SHP77 treated with DMSO at 0.1 percent for 48 hours (cell line): ENCODE measurements at regions not wholly inside any gene's neighbourhood (a gene's known extent, or its start where the extent isn't known, plus 50 kb on each side); places are given as distances from the start of the nearest gene placed in this dataset.
"Not testable (repeated sequence)": the region's sequence is repeated elsewhere in the genome, so short reads cannot be mapped to it uniquely, and the experiment has no call there.

Experiments used
- DNase-seq: peaks from one replicate; lab custom pipeline; 2025; lab: John Stamatoyannopoulos, UW

- DNase-seq = peak; percentile 9
These were observed 316.6 kb upstream of the NCKAP5 start for GRCh38 chr2:133884739-133885381.

DNA sequence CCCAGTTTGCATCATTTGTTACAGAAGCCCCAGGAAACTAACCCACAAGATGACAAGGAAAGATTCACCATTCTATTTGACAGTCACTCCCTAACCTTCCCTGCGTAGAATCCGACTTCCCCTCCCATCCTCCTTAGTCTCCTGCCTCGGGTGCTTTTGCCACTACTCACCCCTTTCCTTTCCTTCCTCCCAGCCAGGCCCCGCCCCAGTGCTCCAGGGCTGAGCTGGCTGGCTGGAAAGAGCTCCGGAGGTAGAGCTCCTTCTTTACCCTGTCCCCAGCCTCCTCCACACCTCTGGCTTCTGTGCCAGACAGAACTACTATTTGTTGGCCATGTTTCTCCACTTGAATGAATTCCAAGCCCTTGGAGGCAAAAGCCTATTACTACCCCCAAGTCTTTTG is 317.6 kb upstream of the NCKAP5 start:
- no peak for DNase-seq

GRCh38 chr2:133886735-133887675 is 318.7 kb upstream of the NCKAP5 start:
- peak; percentile 64 for DNase-seq

- no peak for DNase-seq
These were observed 319.4 kb upstream of the NCKAP5 start for GRCh38 chr2:133887676-133888040.

DNA sequence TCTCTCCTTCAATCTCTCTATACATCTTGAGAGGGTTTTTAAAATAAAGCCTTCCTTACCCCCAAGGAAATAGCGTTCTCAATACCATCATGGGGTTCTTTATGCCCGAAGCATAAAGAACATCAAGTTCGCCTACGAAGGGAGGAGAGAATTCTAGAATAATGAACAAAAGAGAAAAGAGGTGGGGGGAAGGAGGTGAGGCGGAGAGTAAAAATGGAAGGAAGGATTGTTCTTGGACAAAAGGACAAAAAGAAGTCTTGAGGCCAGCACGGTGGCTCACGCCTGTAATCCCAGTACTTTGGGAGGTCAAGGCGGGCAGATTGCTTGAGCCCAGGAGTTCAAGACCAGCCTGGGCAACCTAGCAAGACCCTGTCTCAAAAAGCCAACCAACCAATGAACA is 319.8 kb upstream of the NCKAP5 start:
- DNase-seq = no peak

GRCh38 chr2:133888621-133889219 is 320.5 kb upstream of the NCKAP5 start:
- DNase-seq = no peak

DNA sequence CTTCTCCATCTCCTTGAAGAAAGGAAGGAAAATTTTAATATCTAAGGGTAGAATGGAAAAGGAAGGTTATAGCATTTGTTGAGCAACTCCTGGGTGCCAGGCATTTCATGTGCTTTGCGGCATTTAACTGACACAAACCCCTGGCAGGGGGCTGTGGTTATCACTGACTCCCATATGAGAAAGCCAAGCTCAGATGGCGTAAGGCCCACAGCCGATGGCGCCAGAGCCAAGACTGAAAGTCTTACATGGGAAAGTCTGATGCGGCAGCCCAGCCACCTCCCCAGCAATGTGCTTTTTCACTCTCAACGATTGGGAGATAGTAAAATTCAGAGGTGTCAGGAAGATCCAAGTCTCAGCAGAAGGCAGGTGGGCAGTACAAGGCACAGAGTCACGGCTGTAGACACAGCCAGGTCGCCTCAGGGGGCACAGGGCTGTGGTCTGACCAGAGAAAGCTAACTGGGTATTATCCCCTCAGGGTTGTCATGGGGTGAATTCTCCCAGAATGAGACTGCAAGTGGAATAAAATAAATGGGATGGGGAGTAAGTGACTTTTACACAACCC is 324.2 kb upstream of the NCKAP5 start:
- no peak for DNase-seq

DNA sequence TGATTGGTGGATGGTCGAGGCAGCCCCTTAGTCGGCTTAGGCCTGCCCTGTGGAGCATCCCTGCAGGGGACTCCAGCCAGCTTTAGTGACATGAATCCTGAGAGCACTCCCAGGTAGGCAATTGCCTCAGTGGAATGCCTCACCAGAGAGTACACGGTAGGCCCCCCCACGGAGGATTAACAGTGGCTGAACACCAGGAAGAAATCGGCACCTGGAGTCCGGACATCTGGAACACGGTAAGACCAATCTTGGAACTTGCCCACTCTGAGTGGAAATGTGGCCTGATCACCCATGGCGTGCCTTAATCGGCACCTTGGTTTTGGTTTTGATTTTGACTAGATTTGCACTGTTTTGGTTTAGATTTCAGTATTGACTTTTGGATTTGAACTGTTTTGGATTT is 326.2 kb upstream of the NCKAP5 start:
- no peak for DNase-seq

DNA sequence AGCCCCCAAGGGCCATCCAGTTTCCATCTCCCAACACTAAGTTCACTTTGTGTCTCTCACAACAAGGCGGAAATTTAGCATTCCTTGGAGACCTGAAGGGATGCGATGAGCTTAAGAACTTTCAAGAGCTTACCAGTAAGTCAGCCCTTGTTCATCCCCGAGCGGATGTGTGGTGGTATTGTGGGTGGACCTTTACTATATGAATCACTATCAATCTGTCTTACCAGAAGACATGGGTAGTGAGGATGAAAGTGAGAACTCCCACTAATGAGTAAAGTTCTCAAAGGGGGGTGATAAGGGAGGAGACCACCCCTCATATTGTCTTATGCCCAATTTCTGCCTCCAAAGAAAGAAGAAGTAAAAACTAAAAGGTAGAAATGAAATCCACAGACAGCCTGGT is 329.6 kb upstream of the NCKAP5 start:
- not testable (repeated sequence) for DNase-seq

- no peak for DNase-seq
These were observed 332.6 kb upstream of the NCKAP5 start for GRCh38 chr2:133900909-133901308.

GRCh38 chr2:133906396-133906795 is 338.1 kb upstream of the NCKAP5 start:
- no peak for DNase-seq

DNA sequence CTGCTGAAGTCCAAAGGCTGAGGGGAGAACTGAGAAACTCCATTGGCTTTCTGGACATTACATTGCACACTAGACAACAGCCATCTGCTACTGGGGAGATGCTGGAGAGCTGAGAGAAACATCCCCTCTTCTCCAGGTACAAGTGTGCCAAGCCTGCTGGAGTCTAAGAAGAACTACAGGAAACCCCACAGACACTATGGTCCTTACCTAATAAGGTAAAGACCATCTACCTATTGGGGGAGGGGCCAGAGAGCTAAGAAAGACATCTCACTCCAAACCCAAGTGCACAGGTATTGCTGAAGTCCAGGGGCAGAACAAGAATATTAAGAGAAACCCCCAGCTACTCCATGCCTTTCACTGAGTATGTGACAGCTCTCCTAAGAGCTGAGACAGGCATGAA is 338.7 kb upstream of the NCKAP5 start:
- DNase-seq = no peak

- no peak for DNase-seq
These were observed 339.9 kb upstream of the NCKAP5 start for GRCh38 chr2:133908171-133908570.

DNA sequence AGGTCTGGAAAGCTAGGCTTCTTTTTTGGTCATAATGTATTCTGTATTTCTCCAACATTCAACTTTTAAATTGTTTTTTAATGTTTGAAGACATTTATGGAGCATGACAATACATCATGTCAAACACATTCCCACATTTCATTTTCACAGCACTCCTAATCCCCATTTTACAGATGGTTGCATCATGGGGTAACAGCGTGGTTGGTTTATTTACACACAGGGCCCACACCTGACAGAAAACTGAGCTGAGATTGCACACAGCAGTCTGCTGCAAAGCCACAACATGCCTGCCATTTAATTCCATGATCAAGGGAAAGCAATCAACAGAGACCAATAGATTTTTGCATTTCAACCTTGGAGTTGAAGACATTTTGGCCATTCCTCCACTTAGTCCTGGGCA is 335.7 kb upstream of the MGAT5 start:
- DNase-seq = no peak

- DNase-seq = no peak
These were observed 334.6 kb upstream of the MGAT5 start for GRCh38 chr2:133919285-133919684.

GRCh38 chr2:133927894-133928293 is 326.0 kb upstream of the MGAT5 start:
- no peak for DNase-seq

- no peak for DNase-seq
These were observed 317.8 kb upstream of the MGAT5 start for GRCh38 chr2:133936096-133936495.

DNA sequence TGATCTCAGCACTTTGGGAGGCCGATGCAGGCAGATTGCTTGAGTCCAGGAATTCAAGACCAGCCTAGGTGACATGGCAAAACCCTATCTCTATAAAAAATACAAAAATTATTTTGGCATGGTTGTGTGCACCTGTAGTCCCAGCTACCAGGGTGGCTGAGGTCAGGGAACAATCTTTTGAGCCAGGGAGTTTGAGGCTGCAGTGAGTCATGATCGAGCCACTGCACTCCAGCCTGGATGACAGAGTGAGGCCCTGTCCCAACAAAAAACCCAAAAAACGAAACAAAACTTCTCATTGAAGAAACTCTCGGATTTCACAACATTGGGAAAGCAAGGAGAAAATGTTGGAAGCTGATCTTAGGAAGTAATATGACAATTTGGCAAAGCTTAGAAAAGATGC is 317.3 kb upstream of the MGAT5 start:
- no peak for DNase-seq

DNA sequence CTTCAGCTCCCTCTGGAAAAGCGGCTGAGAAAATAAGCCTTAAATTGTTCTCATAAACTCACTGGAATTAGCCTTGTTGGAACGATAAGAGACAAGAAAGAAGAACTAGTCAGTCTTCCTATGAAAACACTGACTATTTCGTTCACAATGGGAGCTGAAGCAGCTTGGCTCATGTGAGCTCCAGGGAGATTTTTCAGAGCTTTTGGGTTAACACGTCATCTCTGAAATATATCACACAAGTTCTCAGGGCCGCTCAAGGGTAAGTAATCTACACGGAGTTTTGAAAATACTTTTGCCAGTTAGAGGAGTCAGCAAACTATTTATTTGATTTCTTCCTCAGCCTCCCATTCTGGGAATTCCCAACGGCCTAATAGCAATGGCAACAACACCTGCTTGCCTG is 316.2 kb upstream of the MGAT5 start:
- no peak for DNase-seq

- no peak for DNase-seq
These were observed 313.7 kb upstream of the MGAT5 start for GRCh38 chr2:133940134-133940533.

GRCh38 chr2:133941666-133942065 is 312.2 kb upstream of the MGAT5 start:
- DNase-seq = no peak

DNA sequence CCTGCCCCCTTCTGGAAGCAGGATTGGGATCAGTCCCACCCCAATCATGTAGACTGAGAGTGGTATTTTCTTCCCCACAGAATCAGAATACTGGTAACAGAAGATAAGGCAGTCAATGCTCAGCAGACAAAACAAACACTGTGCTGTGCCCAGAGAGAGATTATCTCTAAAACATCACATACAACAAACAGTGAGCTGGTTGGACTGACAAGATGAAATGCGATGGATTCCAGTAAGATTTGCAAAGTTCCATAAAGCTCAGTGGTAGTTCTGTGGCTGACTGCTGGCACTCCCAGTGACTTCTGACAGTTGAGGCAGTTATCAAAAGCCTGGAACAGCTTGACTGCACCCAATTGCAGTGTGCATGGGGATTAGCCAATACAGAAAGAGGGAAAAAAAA is 311.5 kb upstream of the MGAT5 start:
- no peak for DNase-seq

- DNase-seq = no peak
These were observed 310.8 kb upstream of the MGAT5 start for GRCh38 chr2:133943108-133943507.
